Umbilical cord (tissue), 1 donor: ENCODE measurements at regions not wholly inside any gene's neighbourhood (a gene's known extent, or its start where the extent isn't known, plus 50 kb on each side); places are given as distances from the start of the nearest gene placed in this dataset.

Experiments used
- DNase-seq: peaks from one replicate; pipeline ENCODE4 v3.0.0-alpha.2; 2015; ENCODE audit warnings: low spot score

- DNase-seq, result no peak
Observed at GRCh38 chr14:87111126-87111525, 881.9 kb downstream of the GALC start.

GRCh38 chr14:87109271-87109670 lies 883.7 kb downstream of the GALC start:
- no peak for DNase-seq

- no peak for DNase-seq
Observed at GRCh38 chr14:87108726-87109125, 884.3 kb downstream of the GALC start.

- DNase-seq, result no peak
Observed at GRCh38 chr14:87102811-87103378, 890.1 kb downstream of the GALC start.

- no peak for DNase-seq
Observed at GRCh38 chr14:87097015-87097414, 896.0 kb downstream of the GALC start.

- DNase-seq, result no peak
Observed at GRCh38 chr14:87094913-87095312, 898.1 kb downstream of the GALC start.

- DNase-seq, result no peak
Observed at GRCh38 chr14:87088588-87088987, 904.4 kb downstream of the GALC start.

- DNase-seq, result no peak
Observed at GRCh38 chr14:87087881-87088280, 905.1 kb downstream of the GALC start.

- DNase-seq, result no peak
Observed at GRCh38 chr14:87084908-87085307, 908.1 kb downstream of the GALC start.

- no peak for DNase-seq
Observed at GRCh38 chr14:87082917-87083316, 910.1 kb downstream of the GALC start.

- no peak for DNase-seq
Observed at GRCh38 chr14:87081004-87081403, 912.0 kb downstream of the GALC start.

- no peak for DNase-seq
Observed at GRCh38 chr14:87080146-87080545, 912.8 kb downstream of the GALC start.

- DNase-seq, result peak; percentile 44
Observed at GRCh38 chr14:87079416-87079815, 913.6 kb downstream of the GALC start.

GRCh38 chr14:87076922-87077321 lies 916.1 kb downstream of the GALC start:
- DNase-seq, result no peak

GRCh38 chr14:87076146-87076545 lies 916.8 kb downstream of the GALC start:
- DNase-seq, result no peak

- DNase-seq, result no peak
Observed at GRCh38 chr14:87073880-87074570, 919.0 kb downstream of the GALC start.

GRCh38 chr14:87067591-87067990 lies 925.4 kb downstream of the GALC start:
- no peak for DNase-seq

GRCh38 chr14:87067061-87067460 lies 925.9 kb downstream of the GALC start:
- DNase-seq, result no peak

- no peak for DNase-seq
Observed at GRCh38 chr14:87066221-87066817, 926.7 kb downstream of the GALC start.

GRCh38 chr14:87065366-87065765 lies 927.6 kb downstream of the GALC start:
- no peak for DNase-seq

- DNase-seq, result no peak
Observed at GRCh38 chr14:87063181-87063580, 929.8 kb downstream of the GALC start.

- DNase-seq, result no peak
Observed at GRCh38 chr14:87060405-87060804, 932.6 kb downstream of the GALC start.
